Rectal smooth muscle tissue (tissue), 1 donor: ENCODE measurements at regions not wholly inside any gene's neighbourhood (a gene's known extent, or its start where the extent isn't known, plus 50 kb on each side); places are given as distances from the start of the nearest gene placed in this dataset.

Experiments
- H3K27ac ChIP-seq: one replicate; pipeline ENCODE4 v1.7.0; 2013; ENCODE audit warnings: low read depth, low read length, inconsistent platforms
- H3K27me3 ChIP-seq: one replicate; pipeline ENCODE4 v1.7.0; 2013; ENCODE audit warnings: low read length; ENCODE audit not compliant: control insufficient read depth, insufficient read depth
- H3K36me3 ChIP-seq: one replicate; pipeline ENCODE4 v1.7.0; 2013; ENCODE audit warnings: low read length; ENCODE audit not compliant: control insufficient read depth, insufficient read depth
- H3K4me1 ChIP-seq: one replicate; pipeline ENCODE4 v1.7.0; 2013; ENCODE audit warnings: low read length; ENCODE audit not compliant: control insufficient read depth, insufficient read depth
- H3K4me3 ChIP-seq: one replicate; pipeline ENCODE4 v1.7.0; 2013; ENCODE audit warnings: low read length
- H3K9ac ChIP-seq: one replicate; pipeline ENCODE4 v1.7.0; 2013; ENCODE audit warnings: low read length

DNA sequence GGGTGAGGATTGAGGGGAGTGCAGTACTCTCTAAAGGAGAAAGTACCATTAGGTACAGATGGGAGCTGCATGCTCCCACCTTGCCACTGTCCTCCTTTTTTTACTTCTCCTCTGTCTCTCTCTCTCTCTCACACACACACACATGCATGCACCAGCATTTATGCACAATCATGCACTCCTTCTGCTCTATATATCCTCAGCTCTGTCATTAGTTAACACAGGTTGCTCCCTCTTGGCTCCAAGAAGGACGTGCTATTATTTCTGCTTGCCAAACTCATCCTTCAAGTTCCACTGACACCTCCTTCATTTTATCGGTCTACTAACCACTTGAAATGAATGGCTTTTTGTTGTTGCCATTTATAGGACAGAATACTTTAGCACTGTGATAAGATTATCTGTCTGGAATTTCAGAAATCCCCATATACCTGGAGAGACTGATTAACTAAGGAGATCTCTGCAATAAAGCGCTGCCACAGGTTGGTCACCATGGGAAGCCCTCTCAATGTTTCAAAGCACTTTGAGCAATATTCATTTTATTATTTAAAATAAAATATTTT, 178.5 kb upstream of the TRIB2 start:
- H3K4me3 ChIP-seq = no peak overlapping the region
- H3K36me3 ChIP-seq = no peaks in the 10 kb centered on the region
- H3K4me1 ChIP-seq = peaks cover 40% of the 10 kb centered on the region
- H3K27me3 ChIP-seq = no peaks in the 10 kb centered on the region
- no peak overlapping the region for H3K9ac ChIP-seq
- H3K27ac ChIP-seq = peak overlapping the region; percentile 69

DNA sequence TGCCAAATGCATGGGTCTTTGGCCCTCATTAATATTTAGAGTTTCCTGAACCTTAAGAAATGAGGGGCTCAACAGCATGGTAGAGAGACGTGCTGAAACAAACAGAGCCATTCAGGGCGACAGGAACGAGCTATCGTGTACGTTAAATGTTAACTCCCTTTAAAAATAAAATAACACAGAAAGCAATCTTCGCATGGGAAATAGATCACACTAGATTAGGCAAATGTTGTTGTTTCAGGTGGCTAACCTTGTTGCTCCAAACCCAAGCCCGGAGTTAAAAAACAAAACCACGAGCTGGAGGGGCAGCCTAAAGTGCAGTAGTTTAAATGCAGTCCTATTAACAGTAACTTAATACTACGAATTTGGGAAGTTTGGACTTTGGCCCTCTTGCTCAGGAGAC, 177.4 kb upstream of the TRIB2 start:
- no peak overlapping the region for H3K9ac ChIP-seq
- no peaks in the 10 kb centered on the region for H3K27me3 ChIP-seq
- no peaks in the 10 kb centered on the region for H3K36me3 ChIP-seq
- peaks cover 35% of the 10 kb centered on the region for H3K4me1 ChIP-seq
- no peak overlapping the region for H3K4me3 ChIP-seq
- H3K27ac ChIP-seq = peak overlapping the region; percentile 71

DNA sequence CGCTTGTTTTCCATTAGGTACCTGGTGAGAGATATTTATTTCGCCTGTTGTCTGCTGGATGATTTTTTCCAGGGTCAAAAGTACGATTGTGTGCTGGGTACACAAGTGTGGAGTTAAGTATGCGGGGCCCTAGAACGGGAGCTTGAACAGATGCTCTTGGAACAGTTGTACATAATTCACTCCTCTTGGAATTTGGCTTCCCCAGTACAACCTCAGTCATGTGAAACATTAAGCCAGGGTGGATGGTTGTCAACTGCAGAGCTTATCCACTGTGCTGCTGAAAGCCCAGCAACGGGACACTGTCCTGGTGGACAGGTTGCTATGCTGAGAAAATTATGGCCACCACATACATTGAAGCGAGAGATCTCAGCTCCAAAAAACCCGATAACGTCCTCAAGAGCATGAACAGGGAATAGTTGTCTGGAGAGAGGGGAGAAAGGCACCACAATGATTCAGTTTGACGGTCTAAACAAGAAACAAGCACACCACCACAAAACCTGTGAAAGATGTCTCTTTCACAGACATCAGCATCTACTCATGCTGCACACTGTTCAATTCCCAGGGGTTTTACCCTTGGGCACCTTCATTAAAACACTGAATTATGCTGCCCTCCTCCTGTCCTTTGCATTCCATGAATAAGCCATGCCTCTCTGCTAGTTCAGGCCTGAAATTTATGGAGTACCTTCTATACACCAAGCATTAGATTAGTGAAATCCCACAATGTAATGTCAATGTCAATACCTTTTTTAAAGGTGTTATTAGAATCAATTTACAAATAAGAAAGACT, 176.8 kb upstream of the TRIB2 start:
- Histone ChIP-seq H3K9ac (no peak overlapping the region), H3K27ac (peak overlapping the region; percentile 71), H3K4me1 (peaks cover 31% of the 10 kb centered on the region), H3K4me3 (no peak overlapping the region), H3K27me3 (no peaks in the 10 kb centered on the region), H3K36me3 (no peaks in the 10 kb centered on the region)

DNA sequence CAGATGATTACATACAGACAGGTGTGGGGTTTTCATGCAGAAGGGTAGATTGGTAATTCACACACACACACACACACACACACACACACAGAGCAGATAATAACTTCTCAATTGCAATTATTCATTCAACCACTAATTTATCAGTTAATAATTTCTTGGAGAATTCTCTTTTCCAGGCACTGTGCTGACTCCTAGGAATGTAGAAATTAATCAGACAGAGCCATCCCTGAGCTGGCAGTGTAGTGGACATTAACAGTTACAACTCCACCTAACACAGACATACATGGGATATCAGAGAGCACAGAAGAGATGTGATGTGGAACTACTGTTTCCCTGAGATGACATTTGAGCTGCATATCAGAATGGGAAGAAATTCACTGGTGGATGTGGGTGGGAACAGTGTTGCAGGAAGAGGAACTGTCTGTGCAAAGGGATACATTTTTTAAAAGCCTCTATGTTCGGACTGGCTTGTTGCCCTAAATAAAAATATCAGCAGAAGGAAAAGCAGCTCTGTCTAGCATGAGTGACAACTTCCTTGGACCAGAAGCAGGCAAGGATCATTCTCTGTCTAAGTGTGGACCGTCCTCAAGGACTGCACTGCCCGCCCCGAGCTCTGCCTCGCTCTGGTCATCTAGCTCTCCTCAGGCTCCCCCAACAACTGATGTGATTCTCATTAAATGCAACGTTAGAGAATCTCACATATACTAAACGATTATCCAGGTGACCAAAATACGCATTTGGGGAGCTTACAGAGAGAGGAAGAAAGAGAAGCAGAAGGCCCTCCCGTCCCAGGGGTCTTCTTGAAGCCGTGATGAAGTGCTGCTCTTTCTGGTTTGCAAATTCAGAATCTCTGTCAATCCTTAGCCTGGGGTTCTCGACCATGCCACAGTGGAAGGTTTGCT, 173.4 kb upstream of the TRIB2 start:
- H3K27ac ChIP-seq = no peak overlapping the region
- H3K27me3 ChIP-seq = no peaks in the 10 kb centered on the region
- no peaks in the 10 kb centered on the region for H3K36me3 ChIP-seq
- no peak overlapping the region for H3K9ac ChIP-seq
- H3K4me1 ChIP-seq = peaks cover 10% of the 10 kb centered on the region
- no peak overlapping the region for H3K4me3 ChIP-seq

DNA sequence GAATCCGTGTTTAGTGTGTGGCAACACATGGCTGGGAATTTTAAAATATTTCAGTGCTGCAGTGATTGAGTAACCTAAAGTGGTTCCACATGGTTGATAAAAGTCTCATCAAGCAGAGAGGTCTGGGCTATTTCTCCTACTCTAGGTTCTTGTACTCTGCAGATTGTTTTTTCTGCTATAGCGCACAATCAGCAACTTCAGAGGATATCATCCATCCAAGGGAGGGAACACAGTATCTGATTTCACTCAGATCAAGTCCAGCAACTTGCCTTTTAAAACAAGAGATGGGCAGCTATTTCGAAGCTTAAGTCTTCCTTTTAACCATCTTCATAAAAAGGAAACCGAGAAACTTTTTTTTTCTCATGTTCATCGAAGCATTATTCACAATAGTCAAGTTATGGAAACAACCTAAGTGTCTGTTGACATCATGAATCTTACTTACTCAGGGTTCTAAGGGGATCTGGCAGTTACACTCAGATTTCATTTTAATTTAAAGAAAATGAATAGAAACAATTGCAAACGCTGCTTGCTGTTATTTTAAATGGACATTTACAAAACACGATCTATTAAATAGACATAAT, 172.7 kb upstream of the TRIB2 start:
- H3K9ac ChIP-seq = no peak overlapping the region
- peaks cover 9% of the 10 kb centered on the region for H3K4me1 ChIP-seq
- H3K27me3 ChIP-seq = no peaks in the 10 kb centered on the region
- H3K27ac ChIP-seq = no peak overlapping the region
- no peaks in the 10 kb centered on the region for H3K36me3 ChIP-seq
- no peak overlapping the region for H3K4me3 ChIP-seq

DNA sequence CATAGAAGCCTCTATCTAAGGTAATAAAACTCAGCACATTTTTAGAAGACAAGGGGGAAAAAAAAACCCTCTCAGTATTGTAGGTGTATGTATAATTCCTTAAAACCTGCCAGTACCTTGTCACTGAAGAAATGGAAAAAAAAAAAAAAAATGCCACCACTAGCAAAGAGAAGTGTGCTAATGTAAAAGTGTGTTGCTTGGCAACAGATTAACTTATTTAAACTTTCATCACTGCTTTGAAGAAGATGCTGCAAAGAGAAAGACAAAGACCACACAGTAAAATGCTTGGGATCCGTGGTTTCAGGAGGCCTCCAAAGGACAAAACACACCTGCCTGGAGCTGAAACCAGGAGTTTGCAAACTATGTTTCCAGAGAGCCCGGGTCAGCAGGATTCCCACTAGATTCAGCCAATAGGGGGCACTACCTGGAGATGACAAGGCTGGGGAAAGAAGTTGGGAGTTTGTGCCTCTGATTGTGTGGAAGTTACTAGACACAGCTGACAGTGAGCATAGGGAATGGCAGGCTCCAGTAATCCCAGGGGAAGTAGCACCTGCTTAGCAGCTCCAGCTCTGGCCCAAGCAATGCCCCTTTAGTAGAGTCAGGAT, 169.1 kb upstream of the TRIB2 start:
- Histone ChIP-seq H3K36me3 (no peaks in the 10 kb centered on the region), H3K27me3 (no peaks in the 10 kb centered on the region), H3K27ac (no peak overlapping the region), H3K9ac (no peak overlapping the region), H3K4me3 (no peak overlapping the region), H3K4me1 (no peaks in the 10 kb centered on the region)

DNA sequence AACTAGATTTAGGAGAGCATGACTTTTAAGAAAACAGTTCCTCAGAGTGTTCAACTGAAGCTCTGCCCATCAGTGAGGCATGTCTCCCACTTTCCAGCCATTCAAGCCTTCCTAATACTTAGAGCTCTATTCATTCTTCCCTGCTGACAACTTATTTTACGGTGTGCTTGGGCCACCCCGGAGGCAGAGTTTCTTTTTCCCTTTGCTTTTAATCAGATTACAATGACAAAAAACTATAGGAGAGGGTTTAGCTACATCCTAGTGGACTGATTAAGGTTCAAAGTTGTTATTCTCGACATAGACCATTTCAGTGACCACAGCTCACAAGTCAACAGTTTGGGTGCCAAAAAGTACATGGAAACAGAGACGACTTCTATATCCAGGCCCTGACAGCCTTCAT, 167.8 kb upstream of the TRIB2 start:
- Histone ChIP-seq H3K4me1 (no peaks in the 10 kb centered on the region), H3K9ac (no peak overlapping the region), H3K4me3 (no peak overlapping the region), H3K27ac (no peak overlapping the region), H3K36me3 (no peaks in the 10 kb centered on the region), H3K27me3 (no peaks in the 10 kb centered on the region)

DNA sequence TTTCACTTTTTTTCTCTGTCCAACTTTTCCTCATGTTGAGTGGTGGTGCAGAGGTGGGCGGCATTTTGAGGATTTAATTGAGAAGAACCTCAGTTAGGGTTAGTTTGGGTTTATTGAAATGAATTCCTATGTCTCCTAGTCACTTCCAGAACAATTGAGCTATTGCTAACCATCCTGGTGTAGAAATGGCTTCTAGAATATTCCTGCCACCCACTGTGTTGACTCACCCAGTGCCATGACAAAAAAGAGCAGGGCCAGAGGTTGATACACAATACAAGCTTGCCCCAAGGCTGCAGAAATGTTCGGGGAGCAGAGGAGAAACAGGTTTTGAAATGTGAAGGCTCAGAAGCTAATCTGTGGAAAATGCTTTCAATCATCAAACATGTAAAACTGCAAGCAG, 167.1 kb upstream of the TRIB2 start:
- peaks cover under 1% of the 10 kb centered on the region for H3K4me1 ChIP-seq
- H3K9ac ChIP-seq = no peak overlapping the region
- no peak overlapping the region for H3K4me3 ChIP-seq
- no peak overlapping the region for H3K27ac ChIP-seq
- H3K36me3 ChIP-seq = no peaks in the 10 kb centered on the region
- no peaks in the 10 kb centered on the region for H3K27me3 ChIP-seq

DNA sequence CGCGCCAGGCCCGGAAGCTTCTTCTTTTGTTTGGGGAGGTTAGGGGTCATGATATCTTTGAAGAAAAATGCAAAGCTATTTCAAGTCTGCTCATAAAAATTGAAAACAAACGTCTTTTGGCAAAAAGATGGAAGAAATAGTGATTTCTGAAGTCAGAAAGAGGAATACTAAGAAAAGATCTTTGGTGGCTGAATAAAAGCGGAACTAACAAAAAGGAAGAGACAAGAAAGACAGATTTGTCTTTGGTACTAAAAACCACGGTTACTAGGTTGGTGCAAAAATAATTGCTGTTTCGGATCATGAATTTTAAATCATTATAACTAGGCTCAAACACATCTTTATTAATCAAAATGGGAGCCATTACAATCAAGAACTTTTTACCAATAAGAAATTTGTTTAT, 164.6 kb upstream of the TRIB2 start:
- no peaks in the 10 kb centered on the region for H3K36me3 ChIP-seq
- H3K27ac ChIP-seq = no peak overlapping the region
- no peak overlapping the region for H3K9ac ChIP-seq
- no peak overlapping the region for H3K4me3 ChIP-seq
- H3K27me3 ChIP-seq = no peaks in the 10 kb centered on the region
- peaks cover 5% of the 10 kb centered on the region for H3K4me1 ChIP-seq

DNA sequence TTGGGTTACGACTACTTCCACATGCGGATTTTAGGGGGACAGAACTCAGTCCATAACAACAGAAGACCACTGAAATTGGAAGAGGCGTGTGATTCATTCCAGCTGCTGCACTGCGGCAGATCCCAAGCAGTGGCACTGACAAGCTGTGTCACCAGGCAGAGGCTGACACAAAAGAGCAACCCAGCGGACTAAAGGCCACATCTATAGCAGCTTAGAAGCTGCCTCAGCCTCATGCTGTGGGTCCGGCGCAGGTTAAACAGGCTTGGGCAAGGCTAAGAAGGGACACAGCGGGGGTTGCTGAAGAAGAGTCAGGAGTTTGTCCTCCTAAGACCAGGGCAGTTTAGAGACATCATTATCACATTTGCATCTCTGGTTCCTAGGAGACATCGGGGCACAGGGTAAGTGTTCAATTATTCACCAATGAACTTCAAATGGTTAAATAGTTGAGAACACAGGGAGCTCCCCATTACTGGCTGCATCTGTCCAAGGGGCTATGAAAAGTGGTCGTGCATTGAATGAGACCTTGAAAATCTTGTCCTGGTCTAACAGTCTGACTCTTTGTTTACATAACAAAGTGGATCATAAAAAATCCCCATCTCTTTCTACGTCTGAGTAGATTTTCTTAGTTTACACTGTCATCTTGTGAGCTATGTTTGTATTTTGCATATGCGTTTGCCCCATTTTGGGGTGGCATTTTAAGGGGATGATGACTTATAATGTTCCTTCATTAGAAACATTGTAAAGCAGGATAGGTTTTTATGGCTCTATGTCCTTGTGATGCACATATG, 162.3 kb upstream of the TRIB2 start:
- Histone ChIP-seq H3K4me3 (no peak overlapping the region), H3K27me3 (no peaks in the 10 kb centered on the region), H3K4me1 (peaks cover 5% of the 10 kb centered on the region), H3K9ac (no peak overlapping the region), H3K36me3 (no peaks in the 10 kb centered on the region), H3K27ac (peak overlapping the region; percentile 38)

DNA sequence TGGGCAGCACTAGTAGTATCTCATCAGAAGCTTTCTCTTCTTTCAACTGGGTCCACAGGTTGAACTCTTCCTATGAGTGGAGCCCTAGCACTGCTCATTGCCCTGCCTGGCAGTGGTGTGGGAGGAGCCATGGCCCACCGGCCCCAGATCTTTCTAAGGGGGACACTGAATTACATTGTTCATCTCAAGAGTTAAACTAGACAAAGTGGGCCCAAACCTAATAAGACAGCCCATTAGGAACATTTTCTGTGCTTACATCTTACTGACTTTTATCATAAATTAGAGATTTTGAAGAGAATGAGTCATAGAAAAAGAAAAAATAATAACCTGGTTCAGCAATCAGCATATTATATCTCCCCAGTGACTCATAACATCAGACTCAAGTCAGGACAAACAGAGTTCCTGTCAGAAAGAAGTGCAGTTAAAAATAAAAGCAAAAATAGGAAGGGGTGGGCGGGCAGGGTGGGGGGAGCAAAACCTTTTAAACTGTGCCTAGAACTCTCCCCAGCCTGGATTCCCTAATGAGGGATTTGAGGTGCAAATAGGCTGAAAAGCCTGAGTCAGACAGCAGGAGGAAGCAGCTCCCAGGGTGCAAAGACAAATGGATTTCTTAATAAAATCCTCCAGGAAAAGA, 161.6 kb upstream of the TRIB2 start:
- H3K4me1 ChIP-seq = peaks cover 5% of the 10 kb centered on the region
- H3K27ac ChIP-seq = peak overlapping the region; percentile 38
- H3K9ac ChIP-seq = no peak overlapping the region
- H3K36me3 ChIP-seq = no peaks in the 10 kb centered on the region
- no peaks in the 10 kb centered on the region for H3K27me3 ChIP-seq
- H3K4me3 ChIP-seq = no peak overlapping the region
